ENCODE measurements at regions not wholly inside any gene's neighbourhood (a gene's known extent, or its start where the extent isn't known, plus 50 kb on each side); places are given as distances from the start of the nearest gene placed in this dataset.

DNA sequence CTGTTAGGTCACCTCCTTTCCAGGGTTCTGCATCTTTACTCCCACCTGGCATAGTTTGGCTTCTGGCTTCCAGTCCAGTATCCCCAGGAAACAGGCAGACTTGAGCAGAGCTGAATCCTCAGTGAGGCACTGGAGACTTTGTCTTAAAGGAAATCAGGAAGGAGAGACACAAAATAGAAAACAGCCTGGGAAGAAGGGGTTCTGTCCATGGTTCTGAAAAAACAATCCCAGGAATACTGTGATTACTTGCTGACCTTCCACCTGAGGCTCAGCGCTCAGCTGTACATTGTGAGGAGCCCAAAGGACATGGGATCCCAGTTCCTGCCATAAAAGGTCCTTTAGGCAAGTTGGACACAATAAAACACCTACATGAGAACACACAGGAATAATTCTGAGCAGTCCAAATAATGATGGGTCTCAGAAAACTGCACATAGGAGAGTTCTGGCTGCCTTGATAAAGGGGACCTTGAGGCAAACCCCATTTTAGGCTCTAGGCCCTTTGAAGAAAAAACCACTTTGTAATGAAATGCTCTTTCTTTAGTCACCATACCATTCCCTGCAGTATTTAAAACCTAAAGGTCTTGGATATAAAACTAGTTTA lies 81.4 kb upstream of the CRHR1 start:
- TF ChIP-seq, protein P1, sequence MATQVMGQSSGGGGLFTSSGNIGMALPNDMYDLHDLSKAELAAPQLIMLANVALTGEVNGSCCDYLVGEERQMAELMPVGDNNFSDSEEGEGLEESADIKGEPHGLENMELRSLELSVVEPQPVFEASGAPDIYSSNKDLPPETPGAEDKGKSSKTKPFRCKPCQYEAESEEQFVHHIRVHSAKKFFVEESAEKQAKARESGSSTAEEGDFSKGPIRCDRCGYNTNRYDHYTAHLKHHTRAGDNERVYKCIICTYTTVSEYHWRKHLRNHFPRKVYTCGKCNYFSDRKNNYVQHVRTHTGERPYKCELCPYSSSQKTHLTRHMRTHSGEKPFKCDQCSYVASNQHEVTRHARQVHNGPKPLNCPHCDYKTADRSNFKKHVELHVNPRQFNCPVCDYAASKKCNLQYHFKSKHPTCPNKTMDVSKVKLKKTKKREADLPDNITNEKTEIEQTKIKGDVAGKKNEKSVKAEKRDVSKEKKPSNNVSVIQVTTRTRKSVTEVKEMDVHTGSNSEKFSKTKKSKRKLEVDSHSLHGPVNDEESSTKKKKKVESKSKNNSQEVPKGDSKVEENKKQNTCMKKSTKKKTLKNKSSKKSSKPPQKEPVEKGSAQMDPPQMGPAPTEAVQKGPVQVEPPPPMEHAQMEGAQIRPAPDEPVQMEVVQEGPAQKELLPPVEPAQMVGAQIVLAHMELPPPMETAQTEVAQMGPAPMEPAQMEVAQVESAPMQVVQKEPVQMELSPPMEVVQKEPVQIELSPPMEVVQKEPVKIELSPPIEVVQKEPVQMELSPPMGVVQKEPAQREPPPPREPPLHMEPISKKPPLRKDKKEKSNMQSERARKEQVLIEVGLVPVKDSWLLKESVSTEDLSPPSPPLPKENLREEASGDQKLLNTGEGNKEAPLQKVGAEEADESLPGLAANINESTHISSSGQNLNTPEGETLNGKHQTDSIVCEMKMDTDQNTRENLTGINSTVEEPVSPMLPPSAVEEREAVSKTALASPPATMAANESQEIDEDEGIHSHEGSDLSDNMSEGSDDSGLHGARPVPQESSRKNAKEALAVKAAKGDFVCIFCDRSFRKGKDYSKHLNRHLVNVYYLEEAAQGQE (IDR thresholded peaks at IDR 0.05; ENCODE audit: low read depth): peak; percentile 92
- TF ChIP-seq NFIC (IDR thresholded peaks at IDR 0.05) (no peak), EP300 (IDR thresholded peaks at IDR 0.05; ENCODE audit: borderline replicate concordance) (no peak), RAD21 (IDR thresholded peaks at IDR 0.05; ENCODE audit: low read depth) (no peak), EGR1 (IDR thresholded peaks at IDR 0.05) (no peak), MAX (IDR thresholded peaks at IDR 0.05) (no peak), TCF12 (IDR thresholded peaks at IDR 0.05; ENCODE audit: low read depth) (no peak)
